22Rv1 (cell line): ENCODE measurements at regions not wholly inside any gene's neighbourhood (a gene's known extent, or its start where the extent isn't known, plus 50 kb on each side); places are given as distances from the start of the nearest gene placed in this dataset.

ENCODE experiments used
- ZFX ChIP-seq: fragments of 450-650 bp; IDR thresholded peaks from 2 replicates; pipeline ENCODE4 v1.6.1; 2017; ENCODE audit warnings: antibody characterized with exemption, borderline replicate concordance
- TF ChIP-seq, protein P1 (sequence below): fragments of 450-650 bp; IDR thresholded peaks from 2 replicates; pipeline ENCODE4 v1.5.1; 2017; ENCODE audit warnings: mild to moderate bottlenecking

DNA sequence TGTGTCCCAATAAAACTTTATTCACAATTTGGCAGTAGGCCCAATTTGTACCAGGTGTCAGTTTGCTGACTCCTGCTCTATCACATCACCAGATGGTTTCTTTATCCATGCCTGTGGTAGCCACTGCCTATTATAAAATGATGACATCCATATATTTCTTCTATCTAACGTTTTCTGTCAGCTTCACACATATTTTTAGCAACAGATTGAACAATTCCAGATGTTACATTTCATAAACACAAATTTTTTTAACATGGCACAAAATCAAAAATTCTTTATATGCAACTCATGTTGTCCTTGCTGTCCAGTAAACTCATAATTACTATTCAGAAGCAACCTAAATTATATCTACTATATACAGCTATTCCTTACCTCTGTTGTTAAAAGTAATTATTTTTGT, 1371.6 kb downstream of the NSUN3 start:
- TF ChIP-seq, protein P1, sequence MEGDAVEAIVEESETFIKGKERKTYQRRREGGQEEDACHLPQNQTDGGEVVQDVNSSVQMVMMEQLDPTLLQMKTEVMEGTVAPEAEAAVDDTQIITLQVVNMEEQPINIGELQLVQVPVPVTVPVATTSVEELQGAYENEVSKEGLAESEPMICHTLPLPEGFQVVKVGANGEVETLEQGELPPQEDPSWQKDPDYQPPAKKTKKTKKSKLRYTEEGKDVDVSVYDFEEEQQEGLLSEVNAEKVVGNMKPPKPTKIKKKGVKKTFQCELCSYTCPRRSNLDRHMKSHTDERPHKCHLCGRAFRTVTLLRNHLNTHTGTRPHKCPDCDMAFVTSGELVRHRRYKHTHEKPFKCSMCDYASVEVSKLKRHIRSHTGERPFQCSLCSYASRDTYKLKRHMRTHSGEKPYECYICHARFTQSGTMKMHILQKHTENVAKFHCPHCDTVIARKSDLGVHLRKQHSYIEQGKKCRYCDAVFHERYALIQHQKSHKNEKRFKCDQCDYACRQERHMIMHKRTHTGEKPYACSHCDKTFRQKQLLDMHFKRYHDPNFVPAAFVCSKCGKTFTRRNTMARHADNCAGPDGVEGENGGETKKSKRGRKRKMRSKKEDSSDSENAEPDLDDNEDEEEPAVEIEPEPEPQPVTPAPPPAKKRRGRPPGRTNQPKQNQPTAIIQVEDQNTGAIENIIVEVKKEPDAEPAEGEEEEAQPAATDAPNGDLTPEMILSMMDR = no peak
- TF ChIP-seq ZFX = no peak
